CD4-positive, alpha-beta memory T cell (primary cell): ENCODE measurements at regions not wholly inside any gene's neighbourhood (a gene's known extent, or its start where the extent isn't known, plus 50 kb on each side); places are given as distances from the start of the nearest gene placed in this dataset.
"Not testable (repeated sequence)": the region's sequence is repeated elsewhere in the genome, so short reads cannot be mapped to it uniquely, and the experiment has no call there.

Experiments
- CTCF ChIA-PET: fragments of 350-600 bp; sonication (Branson Sonifier 250); formaldehyde crosslinking; loops from one replicate; lab custom pipeline; 2021; ENCODE audit warnings: inconsistent platforms; ENCODE audit not compliant: partially characterized antibody; lab: Charles Lee
- POLR2A ChIA-PET: fragments of 350-600 bp; sonication (Branson Sonifier 250); formaldehyde crosslinking; loops from one replicate; lab custom pipeline; 2021; ENCODE audit not compliant: partially characterized antibody; lab: Charles Lee
- DNase-seq, 5 donors: peaks; one replicate each; pipeline versions ENCODE4 v3.0.0 to v3.0.0-alpha.2; 2020 to 2022; ENCODE audit warnings: mixed read lengths in 1 of 5
- H3K27ac ChIP-seq: one replicate; pipeline ENCODE4 v1.7.0; 2013; ENCODE audit warnings: low read depth, low read length
- H3K27me3 ChIP-seq: 2 replicates; pipeline ENCODE4 v1.7.0; 2013; ENCODE audit warnings: mild to moderate bottlenecking, low read length, moderate library complexity; ENCODE audit not compliant: insufficient read depth
- H3K36me3 ChIP-seq: 2 replicates; pipeline ENCODE4 v1.7.0; 2013; ENCODE audit warnings: mild to moderate bottlenecking, low read length, moderate library complexity; ENCODE audit not compliant: insufficient read depth
- H3K4me1 ChIP-seq: 2 replicates; pipeline ENCODE4 v1.7.0; 2013; ENCODE audit warnings: mild to moderate bottlenecking, low read length, moderate library complexity; ENCODE audit not compliant: insufficient read depth
- H3K4me3 ChIP-seq, 2 donors: one replicate each; pipeline ENCODE4 v1.7.0; 2013; ENCODE audit warnings: low read length in 2 of 2, mild to moderate bottlenecking in 1 of 2
- H3K9me3 ChIP-seq, 2 donors: one replicate each; pipeline ENCODE4 v1.7.0; 2013; ENCODE audit warnings: low read length in 2 of 2, control low read depth in 1 of 2; ENCODE audit not compliant: control insufficient read depth in 1 of 2
- H3K27ac Mint-ChIP-seq, 7 donors: one replicate each; pipeline ENCODE4 v1.8.0; 2020 to 2021; ENCODE audit warnings: mixed read lengths in 7 of 7, mild to moderate bottlenecking in 6 of 7, inconsistent platforms in 3 of 7, moderate library complexity in 3 of 7
- H3K27me3 Mint-ChIP-seq, 2 donors: one replicate each; pipeline ENCODE4 v1.8.0; 2020 to 2021; ENCODE audit warnings: mixed read lengths in 2 of 2
- H3K36me3 Mint-ChIP-seq, 2 donors: one replicate each; pipeline ENCODE4 v1.8.0; 2020 to 2021; ENCODE audit warnings: mixed read lengths in 2 of 2, inconsistent platforms in 1 of 2, mild to moderate bottlenecking in 1 of 2
- H3K4me1 Mint-ChIP-seq, 4 donors: one replicate each; pipeline ENCODE4 v1.8.0; 2020 to 2021; ENCODE audit warnings: mixed read lengths in 4 of 4, mild to moderate bottlenecking in 1 of 4
- H3K4me3 Mint-ChIP-seq, 8 donors: one replicate each; pipeline ENCODE4 v1.8.0; 2020 to 2021; ENCODE audit warnings: mixed read lengths in 8 of 8, mild to moderate bottlenecking in 7 of 8, moderate library complexity in 6 of 8, inconsistent platforms in 3 of 8
- H3K9me3 Mint-ChIP-seq, 8 donors: one replicate each; pipeline ENCODE4 v1.8.0; 2020 to 2021; ENCODE audit warnings: mixed read lengths in 8 of 8, mild to moderate bottlenecking in 5 of 8, inconsistent platforms in 3 of 8, moderate library complexity in 1 of 8
- intact Hi-C: fragments of 100-400 bp; cut with micrococcal nuclease; formaldehyde crosslinking; loops from one replicate; pipeline ENCODE4 v1.15.1; 2023

DNA sequence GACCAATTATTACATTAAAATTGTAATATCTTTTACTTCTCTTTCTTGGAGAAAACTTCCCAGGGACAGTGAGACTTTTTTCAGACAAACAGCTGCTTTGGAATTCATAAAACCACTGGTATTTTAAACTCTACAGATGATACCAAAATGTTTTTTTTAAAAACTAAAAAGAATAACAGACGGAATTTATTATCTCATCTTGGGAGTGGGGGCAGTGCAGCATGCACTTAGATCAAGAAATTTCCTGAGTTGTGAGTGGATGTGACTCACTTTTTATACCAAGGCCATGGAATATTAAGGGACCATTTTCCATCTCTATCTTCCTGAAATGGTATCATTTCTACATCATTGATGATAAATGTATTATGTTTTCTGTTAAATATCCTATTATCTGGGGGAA is 422.8 kb upstream of the HNRNPA3 start:
- DNase-seq = no peak
- no peaks in the 10 kb centered on the region for H3K36me3 ChIP-seq
- no peaks in the 10 kb centered on the region for H3K9me3 ChIP-seq
- H3K4me1 ChIP-seq = no peaks in the 10 kb centered on the region
- CTCF ChIA-PET = no interaction called here
- no peaks in the 10 kb centered on the region for H3K4me1 Mint-ChIP-seq
- no peak overlapping the region for H3K4me3 ChIP-seq
- H3K27ac Mint-ChIP-seq = no peak overlapping the region
- no peaks in the 10 kb centered on the region for H3K27me3 ChIP-seq
- H3K4me3 Mint-ChIP-seq = no peak overlapping the region
- H3K27me3 Mint-ChIP-seq = peaks cover 6 to 23% of the 10 kb centered on the region in 2 donors
- POLR2A ChIA-PET = no interaction called here
- H3K27ac ChIP-seq = no peak overlapping the region
- intact Hi-C loops = no loop called here
- peaks cover 0 to 3% (median 0%) of the 10 kb centered on the region in 8 donors for H3K9me3 Mint-ChIP-seq
- H3K36me3 Mint-ChIP-seq = no peaks in the 10 kb centered on the region

DNA sequence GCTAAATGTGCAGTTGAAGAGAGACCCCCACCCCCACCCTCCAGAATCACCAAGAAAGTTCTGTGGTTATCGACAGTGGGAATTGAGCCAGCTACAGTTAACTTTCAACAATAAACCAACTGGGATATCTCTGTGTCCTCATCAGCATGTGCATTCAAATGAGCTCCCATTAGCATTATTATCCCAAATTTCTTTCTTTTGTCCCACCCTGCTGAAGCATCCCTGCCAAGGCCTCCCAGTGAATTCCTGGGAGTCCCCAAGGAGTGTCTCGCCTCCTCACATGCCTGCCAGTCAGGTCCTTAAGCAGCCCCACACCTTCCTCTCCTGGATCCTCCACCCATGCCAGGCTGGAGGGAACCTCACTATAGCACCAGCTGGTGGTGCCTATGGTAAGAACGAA is 422.1 kb upstream of the HNRNPA3 start:
- Histone ChIP-seq H3K27ac (no peak overlapping the region), H3K36me3 (no peaks in the 10 kb centered on the region), H3K9me3 (no peaks in the 10 kb centered on the region), H3K4me3 (no peak overlapping the region), H3K27me3 (peaks cover 2% of the 10 kb centered on the region), H3K4me1 (no peaks in the 10 kb centered on the region)
- H3K4me3 Mint-ChIP-seq = no peak overlapping the region
- DNase-seq = no peak
- peaks cover 6 to 25% of the 10 kb centered on the region in 2 donors for H3K27me3 Mint-ChIP-seq
- CTCF ChIA-PET = no interaction called here
- H3K27ac Mint-ChIP-seq = peak overlapping the region in 1 of 7 donors; percentile 20
- POLR2A ChIA-PET = no interaction called here
- no peaks in the 10 kb centered on the region for H3K36me3 Mint-ChIP-seq
- no peaks in the 10 kb centered on the region for H3K9me3 Mint-ChIP-seq
- intact Hi-C loops = no loop called here
- H3K4me1 Mint-ChIP-seq = no peaks in the 10 kb centered on the region

DNA sequence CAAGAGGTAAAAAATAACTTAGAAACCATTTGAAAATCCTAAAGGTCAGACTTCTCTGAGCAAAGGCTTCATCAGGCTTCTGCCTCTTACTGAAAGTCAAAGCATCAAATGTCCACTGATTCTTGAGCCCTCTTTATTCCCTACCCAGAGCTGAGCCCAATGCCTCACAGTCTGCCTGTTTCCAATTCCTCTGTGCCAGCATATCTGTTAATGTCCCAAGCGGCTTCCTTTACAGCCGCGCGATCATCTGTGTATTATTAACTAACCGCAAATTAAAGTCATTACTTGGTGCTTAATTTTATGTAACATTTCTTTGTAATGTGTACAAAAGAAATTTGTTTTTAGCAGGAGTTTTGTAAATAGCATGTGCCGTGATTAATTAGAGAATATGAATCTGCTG is 418.8 kb upstream of the HNRNPA3 start:
- H3K4me1 Mint-ChIP-seq = no peaks in the 10 kb centered on the region
- Histone ChIP-seq H3K9me3 (no peaks in the 10 kb centered on the region), H3K27me3 (peaks cover 4% of the 10 kb centered on the region), H3K36me3 (no peaks in the 10 kb centered on the region), H3K27ac (no peak overlapping the region), H3K4me1 (no peaks in the 10 kb centered on the region), H3K4me3 (no peak overlapping the region)
- POLR2A ChIA-PET = no interaction called here
- H3K27ac Mint-ChIP-seq = no peak overlapping the region
- no peak overlapping the region for H3K4me3 Mint-ChIP-seq
- intact Hi-C loops = no loop called here
- no peaks in the 10 kb centered on the region for H3K36me3 Mint-ChIP-seq
- peaks cover 0 to 4% (median 0%) of the 10 kb centered on the region in 8 donors for H3K9me3 Mint-ChIP-seq
- CTCF ChIA-PET = interaction anchor here (1.0 kb wide), 1 partner anchor 21 kb away, joined by 4 read pairs; no protein-coding TSS in a partner anchor
- DNase-seq = no peak
- H3K27me3 Mint-ChIP-seq = peaks cover 13 to 20% of the 10 kb centered on the region in 2 donors

DNA sequence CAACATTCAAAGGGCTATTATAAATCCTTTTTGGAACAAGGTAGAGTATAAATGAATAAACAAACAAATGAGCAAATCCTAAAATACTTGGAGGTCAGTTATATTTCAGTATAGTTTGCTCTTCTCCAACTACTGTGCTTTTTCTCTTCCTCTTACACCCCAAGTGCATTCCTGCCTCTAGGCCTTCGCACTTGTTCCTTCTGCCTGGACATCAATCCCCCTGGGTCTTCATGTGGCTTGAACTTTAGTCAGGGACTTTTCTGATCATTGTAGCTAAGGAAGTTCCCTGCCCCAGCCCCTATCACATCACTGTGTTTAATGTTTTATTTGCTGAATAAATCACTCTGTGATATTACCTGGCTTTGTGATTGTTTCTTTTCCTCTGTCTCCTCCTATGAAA is 418.2 kb upstream of the HNRNPA3 start:
- H3K9me3 Mint-ChIP-seq = peaks cover 0 to 4% (median 0%) of the 10 kb centered on the region in 8 donors
- Histone ChIP-seq H3K27ac (no peak overlapping the region), H3K4me1 (no peaks in the 10 kb centered on the region), H3K4me3 (no peak overlapping the region), H3K27me3 (peaks cover 4% of the 10 kb centered on the region), H3K36me3 (no peaks in the 10 kb centered on the region), H3K9me3 (no peaks in the 10 kb centered on the region)
- H3K36me3 Mint-ChIP-seq = no peaks in the 10 kb centered on the region
- no peak overlapping the region for H3K4me3 Mint-ChIP-seq
- intact Hi-C loops = no loop called here
- no peaks in the 10 kb centered on the region for H3K4me1 Mint-ChIP-seq
- H3K27ac Mint-ChIP-seq = no peak overlapping the region
- peaks cover 13 to 20% of the 10 kb centered on the region in 2 donors for H3K27me3 Mint-ChIP-seq
- ChIA-PET CTCF (no interaction called here), POLR2A (no interaction called here)
- DNase-seq = no peak

DNA sequence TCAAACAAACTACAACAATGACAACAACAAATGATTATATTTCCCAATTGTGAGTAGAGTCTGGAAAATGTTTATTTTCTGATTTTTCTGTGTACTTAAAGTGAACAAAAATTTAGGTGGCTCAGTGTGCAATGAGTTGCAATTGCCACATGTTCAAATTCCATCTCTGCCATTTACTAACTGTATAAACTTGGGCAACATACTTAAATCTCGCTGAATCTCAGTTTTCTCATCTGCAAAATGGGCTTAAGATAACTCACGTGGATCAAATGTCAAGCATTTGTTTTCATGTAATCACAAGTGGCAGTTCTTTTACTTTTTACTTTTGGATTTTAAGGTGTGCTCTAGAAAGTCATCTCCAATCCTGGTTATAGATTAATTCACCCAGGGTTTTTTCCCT is 416.8 kb upstream of the HNRNPA3 start:
- Mint-ChIP-seq H3K27ac (no peak overlapping the region), H3K9me3 (peaks cover 0 to 4% (median 0%) of the 10 kb centered on the region in 8 donors), H3K4me1 (no peaks in the 10 kb centered on the region), H3K27me3 (peaks cover 13 to 17% of the 10 kb centered on the region in 2 donors), H3K4me3 (no peak overlapping the region), H3K36me3 (no peaks in the 10 kb centered on the region)
- Histone ChIP-seq H3K36me3 (no peaks in the 10 kb centered on the region), H3K9me3 (no peaks in the 10 kb centered on the region), H3K27ac (no peak overlapping the region), H3K4me3 (no peak overlapping the region), H3K27me3 (peaks cover 4% of the 10 kb centered on the region), H3K4me1 (no peaks in the 10 kb centered on the region)
- no peak for DNase-seq
- intact Hi-C loops = no loop called here
- CTCF ChIA-PET = no interaction called here
- POLR2A ChIA-PET = no interaction called here

DNA sequence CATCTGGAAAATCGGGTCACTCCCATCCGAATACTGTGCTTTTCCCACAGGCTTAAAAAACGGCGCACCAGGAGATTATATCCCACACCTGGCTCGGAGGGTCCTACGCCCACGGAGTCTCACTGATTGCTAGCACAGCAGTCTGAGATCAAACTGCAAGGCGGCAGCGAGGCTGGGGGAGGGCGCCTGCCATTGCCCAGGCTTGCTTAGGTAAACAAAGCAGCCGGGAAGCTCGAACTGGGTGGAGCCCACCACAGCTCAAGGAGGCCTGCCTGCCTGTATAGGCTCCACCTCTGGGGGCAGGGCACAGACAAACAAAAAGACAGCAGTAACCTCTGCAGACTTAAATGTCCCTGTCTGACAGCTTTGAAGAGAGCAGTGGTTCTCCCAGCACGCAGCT is 415.9 kb upstream of the HNRNPA3 start:
- H3K4me3 Mint-ChIP-seq, H3K27ac Mint-ChIP-seq, H3K9me3 Mint-ChIP-seq, H3K27ac ChIP-seq, H3K4me1 Mint-ChIP-seq, H3K36me3 Mint-ChIP-seq, H3K4me3 ChIP-seq, H3K4me1 ChIP-seq, CTCF ChIA-PET, POLR2A ChIA-PET, intact Hi-C loops, DNase-seq, H3K9me3 ChIP-seq, H3K36me3 ChIP-seq, H3K27me3 ChIP-seq: not testable (repeated sequence)
- H3K27me3 Mint-ChIP-seq = peaks cover 11% of the 10 kb centered on the region in 2 donors

DNA sequence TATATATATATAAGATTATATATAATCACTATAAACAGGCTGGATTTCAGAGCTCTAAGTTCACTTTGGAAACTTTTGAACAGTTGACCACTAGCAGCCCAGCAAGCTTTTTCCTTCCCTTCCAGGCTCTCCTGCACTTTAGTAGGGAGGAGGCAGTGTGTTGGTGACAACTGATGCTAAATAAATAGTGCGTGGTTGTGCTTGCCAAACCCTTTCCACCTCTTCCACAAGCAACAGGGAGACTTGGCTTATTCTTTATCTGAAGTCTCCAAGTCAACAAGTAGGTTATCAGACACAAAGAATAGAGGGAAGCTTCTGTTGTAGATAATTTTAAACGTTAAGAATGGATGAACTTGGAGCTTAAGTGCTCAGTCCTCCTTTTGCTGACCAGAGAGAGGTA is 408.2 kb upstream of the HNRNPA3 start:
- ChIA-PET CTCF (interaction anchor here (3.8 kb wide), 1 partner anchor 10 kb away, joined by 32 read pairs; no protein-coding TSS in a partner anchor), POLR2A (no interaction called here)
- Mint-ChIP-seq H3K4me3 (no peak overlapping the region), H3K36me3 (no peaks in the 10 kb centered on the region), H3K27ac (no peak overlapping the region), H3K4me1 (no peaks in the 10 kb centered on the region), H3K9me3 (peaks cover 0 to 3% (median 0%) of the 10 kb centered on the region in 8 donors), H3K27me3 (no peaks in the 10 kb centered on the region)
- H3K9me3 ChIP-seq = no peaks in the 10 kb centered on the region
- no peaks in the 10 kb centered on the region for H3K27me3 ChIP-seq
- no peak overlapping the region for H3K4me3 ChIP-seq
- H3K4me1 ChIP-seq = no peaks in the 10 kb centered on the region
- no peak overlapping the region for H3K27ac ChIP-seq
- intact Hi-C loops = no loop called here
- no peaks in the 10 kb centered on the region for H3K36me3 ChIP-seq
- no peak for DNase-seq

DNA sequence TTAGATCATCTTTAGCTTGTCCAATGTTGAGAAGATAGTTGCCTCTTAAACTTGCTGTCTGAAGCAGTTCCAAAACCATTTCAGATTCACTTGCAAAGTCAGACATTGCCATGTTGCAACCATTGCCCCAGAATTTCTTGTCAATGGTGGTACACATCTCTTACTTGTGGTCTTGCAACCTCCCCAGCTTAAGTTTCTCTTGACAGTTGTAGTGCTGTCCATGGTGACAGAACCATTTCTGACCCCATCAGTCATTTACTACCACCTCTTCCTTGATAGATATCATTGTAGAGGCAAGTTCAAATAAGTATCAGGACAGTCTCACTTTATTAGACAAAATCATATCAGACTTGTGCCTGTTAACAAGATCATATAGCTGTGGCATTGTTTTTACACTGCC is 407.2 kb upstream of the HNRNPA3 start:
- ChIA-PET CTCF (interaction anchor here (3.8 kb wide), 1 partner anchor 9 kb away, joined by 32 read pairs; no protein-coding TSS in a partner anchor), POLR2A (no interaction called here)
- H3K4me3 Mint-ChIP-seq = no peak overlapping the region
- intact Hi-C loops = no loop called here
- H3K27ac Mint-ChIP-seq = no peak overlapping the region
- H3K27ac ChIP-seq = no peak overlapping the region
- DNase-seq = no peak
- H3K9me3 Mint-ChIP-seq = peaks cover 0 to 3% (median 0%) of the 10 kb centered on the region in 8 donors
- no peaks in the 10 kb centered on the region for H3K36me3 Mint-ChIP-seq
- no peaks in the 10 kb centered on the region for H3K4me1 ChIP-seq
- no peaks in the 10 kb centered on the region for H3K4me1 Mint-ChIP-seq
- H3K36me3 ChIP-seq = no peaks in the 10 kb centered on the region
- H3K4me3 ChIP-seq = no peak overlapping the region
- no peaks in the 10 kb centered on the region for H3K27me3 ChIP-seq
- H3K9me3 ChIP-seq = no peaks in the 10 kb centered on the region
- no peaks in the 10 kb centered on the region for H3K27me3 Mint-ChIP-seq
